Stimulated activated CD8-positive, alpha-beta memory T cell treated with anti-CD3 and anti-CD28 coated beads, Interleukin-12 subunit alpha, Interleukin-12 subunit beta, amount 100 ng/mL, for 24 hours (primary cell): ENCODE measurements at regions not wholly inside any gene's neighbourhood (a gene's known extent, or its start where the extent isn't known, plus 50 kb on each side); places are given as distances from the start of the nearest gene placed in this dataset.

Experiments
- DNase-seq: peaks from one replicate; pipeline ENCODE4 v3.0.0-alpha.2; 2020; ENCODE audit errors: extremely low read depth

DNA sequence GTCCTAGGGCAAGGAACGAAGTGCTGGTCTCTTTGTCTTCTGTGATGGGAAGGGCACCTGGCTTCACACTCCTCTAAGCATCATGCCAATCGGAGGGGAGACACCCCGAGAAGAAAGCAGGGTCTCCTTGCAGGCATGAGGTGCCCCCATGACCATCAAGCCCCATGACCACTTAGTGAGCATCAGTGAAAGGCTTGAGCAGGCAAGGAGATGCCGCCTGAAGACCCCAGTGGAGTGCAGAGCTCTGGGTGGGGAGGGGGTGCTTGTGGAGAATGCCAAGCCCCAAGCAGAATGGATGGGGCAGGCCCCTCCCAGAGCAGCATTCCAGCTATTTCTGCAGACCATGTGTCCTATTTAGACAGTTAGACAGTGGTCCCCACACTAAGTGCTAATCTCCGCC, 232.7 kb upstream of the TNRC6C start:
- DNase-seq, result no peak

DNA sequence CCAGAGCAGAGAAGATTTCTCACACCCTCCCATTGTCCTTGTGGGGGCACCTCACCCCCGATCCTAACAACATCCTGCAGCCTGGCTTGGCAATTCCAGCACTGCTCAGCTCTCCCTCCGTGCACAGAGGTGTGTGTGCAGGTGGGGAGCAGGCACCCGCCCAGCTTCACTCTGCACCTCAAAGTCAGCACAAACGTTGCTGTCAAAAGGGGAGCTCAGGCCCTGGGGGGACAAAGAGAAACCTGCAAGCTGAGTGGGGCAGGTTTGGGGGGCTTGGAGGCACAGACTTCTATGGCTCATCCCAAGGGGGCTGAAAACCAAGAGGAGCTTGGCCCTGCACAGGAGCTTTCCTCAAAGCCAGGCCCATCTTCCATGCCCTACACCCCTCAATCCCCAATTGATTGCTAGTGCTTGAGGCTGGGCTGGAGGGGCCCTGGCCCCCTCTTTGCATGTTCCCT, 231.9 kb upstream of the TNRC6C start:
- DNase-seq, result no peak

DNA sequence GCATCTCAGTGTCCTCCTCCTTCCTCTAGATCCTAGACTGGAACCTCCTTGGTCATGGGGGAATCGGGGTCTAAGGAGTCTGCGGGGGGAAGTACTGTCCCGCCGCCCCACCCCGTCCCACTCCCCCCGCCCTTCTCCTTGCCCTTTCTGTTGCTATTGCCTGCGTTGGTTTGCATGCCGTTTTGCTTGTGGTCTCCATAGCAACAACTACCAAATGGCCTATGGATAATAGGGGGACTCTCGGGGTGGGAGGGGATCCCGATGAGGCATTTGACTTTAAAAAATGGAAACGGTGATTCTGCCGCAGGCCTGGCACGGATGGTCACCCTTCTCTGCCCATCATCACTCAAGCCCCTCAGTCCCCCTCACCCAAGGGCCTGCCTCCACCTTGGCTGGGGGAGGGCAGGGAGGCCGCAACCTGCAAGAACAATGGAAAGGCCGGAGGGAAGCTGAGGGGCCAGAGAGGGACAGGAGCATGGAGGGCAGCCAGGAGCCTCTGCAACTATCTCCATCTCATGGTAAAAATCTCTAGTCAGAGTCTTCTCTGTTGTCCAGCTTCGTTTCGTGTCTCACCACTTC, 231.4 kb upstream of the TNRC6C start:
- DNase-seq, result no peak

DNA sequence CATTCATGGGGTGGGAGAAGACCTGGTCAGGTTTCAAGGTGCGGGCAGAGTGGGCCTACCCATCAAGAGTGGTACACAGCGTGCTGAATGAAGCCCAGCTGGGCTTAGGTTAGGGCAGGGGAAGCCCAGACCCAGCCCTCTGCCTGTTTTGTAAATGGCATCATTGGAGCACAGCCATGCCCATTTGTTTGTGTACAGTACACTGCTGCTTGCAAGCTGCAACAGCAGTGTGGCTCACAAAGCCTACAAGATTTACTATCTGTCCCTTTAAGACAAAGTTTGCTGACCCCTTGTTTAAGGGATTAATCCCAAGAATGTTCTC, 230.1 kb upstream of the TNRC6C start:
- DNase-seq, result no peak

DNA sequence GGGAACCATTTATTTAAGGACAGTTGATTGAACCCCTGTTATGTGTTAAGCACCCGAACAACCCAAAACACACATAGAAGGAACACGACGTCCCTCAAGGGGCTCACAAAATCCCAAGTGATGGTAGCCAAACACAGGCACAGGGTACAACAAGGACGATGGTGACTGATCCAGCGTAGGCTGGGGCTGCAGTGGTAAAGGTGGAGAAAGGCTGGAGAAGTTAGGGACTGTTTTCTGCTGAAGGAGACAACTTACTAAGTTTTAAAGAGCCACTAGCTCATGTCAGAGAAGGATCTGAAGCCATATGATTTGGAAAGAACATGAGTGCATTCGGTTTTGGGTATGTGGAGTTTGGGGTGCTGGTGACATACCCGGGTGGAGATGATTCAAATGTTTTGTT, 229.6 kb upstream of the TNRC6C start:
- DNase-seq, result no peak

DNA sequence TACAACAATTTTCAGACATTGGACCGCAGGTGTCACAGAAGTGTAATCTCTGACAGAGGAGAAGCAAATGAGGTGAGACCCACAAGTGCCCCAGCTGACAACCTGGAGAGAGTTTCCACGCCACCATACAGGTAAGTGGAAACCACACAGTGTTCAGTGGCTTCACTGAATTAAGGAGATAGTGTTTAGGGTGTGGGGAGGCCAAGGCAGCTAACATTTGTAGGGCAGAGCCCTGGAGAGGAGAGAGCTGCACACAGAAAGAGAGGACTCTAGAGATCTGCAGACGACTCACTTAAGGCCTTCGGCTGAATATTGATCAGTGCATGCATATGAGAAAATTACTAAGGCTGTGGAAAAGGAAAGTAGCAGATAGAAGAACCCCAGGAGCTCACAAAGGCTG, 228.9 kb upstream of the TNRC6C start:
- no peak for DNase-seq

DNA sequence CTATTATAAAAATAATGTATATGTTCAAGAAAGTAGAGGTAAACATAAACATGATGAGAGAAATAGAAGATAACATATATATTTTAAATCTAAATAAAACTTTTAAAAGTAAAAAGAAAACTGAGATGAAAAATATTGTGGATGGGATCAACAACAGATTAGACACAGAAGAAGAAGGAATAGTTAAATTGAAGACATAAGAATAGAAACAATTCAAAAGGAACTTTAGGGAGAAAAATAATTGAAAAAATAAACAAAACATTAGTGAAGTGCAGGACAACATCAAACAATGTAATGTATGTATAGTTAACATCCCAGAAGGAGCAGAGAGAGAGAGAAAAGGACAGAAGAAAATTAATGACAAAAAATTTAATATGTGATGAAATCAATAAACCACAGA, 228.1 kb upstream of the TNRC6C start:
- no peak for DNase-seq

DNA sequence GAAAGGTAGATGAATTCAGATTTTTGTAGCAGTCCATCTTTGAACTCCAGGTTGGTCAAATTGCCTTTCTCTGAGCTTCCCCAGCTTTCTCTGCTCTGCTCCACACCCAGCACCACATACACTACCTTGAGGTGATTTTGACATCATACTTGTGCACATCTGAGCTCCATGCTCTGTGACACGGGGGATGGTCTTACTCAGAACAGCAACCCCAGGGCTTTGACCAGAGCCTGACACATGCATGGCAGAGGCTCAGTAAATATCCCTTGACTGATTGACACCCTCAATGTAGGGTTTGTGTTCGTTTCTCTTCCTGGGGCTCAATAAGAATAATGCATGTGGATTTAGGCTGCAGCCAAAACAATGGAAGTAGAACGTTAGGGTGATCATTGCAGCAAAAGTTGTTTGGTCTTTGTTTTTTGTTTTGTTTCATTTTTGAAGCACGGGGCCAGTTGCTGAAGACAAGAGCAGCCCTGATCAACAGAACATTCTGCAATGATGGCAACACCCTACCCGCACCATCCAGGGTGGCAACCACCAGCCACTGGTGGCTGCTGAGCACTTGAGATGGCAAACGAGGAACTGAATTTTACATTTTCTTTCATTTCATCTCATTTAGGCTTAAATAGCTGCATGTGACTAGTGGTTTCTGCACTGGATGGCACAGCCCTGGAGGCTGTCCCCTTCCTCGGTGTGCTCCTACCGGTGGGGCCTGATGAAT, 224.8 kb upstream of the TNRC6C start:
- DNase-seq, result no peak

DNA sequence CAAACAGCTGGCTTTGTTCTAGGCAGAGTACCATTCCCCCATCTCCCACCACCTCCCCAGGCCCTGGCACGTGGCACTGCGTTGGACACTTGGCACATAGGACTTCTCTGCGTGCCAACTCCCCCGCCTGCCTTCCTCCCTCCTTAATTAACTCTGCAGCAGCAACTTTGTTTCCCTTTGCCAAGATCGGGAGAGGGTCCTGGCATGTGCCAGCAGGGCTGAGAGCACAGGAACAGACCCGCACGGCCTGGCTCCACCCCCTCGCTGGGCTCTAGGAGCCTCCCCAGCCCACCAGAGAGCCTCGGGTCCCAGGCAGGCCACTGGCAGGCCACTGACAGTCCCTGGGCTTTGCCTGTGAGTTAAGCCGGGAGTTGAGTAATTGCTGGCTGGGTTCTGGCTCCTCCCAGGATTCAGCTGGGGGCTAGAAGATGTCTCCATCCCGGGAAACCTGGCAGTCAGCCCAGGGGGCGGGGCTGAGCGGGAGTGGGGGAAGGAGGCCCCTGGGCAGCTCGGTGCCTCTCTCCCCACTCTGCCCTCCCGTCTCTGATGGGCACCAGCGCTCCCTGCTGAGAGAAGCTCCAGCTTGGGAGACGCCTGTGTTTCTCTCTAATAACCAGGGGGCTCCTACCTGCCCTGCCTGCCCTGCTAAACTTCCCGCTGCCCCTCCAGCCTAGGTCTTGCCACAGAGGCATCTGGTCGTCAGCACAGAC, 224.0 kb upstream of the TNRC6C start:
- DNase-seq, result no peak

DNA sequence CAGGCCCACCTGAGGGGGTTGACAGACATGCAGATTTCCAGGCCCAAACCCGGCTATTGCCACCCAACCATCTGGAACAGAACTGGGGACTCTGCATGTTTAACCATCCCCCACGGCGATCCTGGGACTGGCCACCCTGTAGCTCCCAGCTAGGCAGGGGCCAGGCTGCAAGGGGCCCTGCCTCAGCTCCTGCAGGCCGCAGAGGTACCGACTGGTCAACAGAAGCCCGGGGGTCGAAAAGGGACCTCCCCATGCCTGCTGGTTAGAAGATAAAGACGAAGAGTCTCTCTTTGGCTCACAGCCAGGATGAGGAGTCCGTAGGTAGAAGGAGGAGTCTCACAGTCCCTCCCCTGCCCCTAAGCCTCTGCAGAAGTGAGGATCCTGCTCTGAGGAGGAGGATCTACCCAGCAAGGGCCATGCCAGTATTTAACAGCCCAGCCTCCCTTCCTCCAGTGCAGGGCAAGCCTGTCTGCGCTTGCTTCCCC, 223.4 kb upstream of the TNRC6C start:
- DNase-seq, result no peak

DNA sequence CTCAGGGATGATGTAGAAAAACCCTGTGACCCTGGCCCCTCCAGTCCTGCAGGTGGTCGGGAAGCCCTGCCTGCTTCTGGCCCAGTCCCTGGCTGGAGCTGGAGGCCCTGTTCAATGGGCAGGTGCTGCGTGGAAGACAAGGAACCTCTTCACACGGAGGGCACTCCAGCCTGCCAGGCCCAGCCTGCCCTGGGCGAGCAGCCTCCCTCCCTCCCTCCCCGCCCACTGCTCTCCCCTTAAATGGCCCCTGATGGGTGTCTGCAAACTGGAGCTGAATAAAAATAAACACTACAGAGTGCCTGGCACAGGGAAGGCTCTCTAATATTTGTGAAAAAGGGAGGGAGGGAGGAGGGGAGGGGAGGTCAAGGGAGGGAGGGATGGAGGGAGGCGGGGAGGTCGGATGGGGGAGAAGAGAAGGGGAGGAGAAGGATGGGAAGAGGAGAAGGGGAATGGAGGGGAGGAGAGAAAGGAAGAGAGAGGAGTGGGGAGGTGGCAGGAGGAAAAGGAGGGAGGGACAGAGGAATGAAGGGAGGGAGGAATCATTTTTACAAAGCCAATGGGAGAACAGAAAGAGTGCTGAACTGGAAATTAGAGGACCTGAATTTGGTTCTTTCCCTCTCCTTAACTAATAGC, 222.8 kb upstream of the TNRC6C start:
- DNase-seq, result no peak

DNA sequence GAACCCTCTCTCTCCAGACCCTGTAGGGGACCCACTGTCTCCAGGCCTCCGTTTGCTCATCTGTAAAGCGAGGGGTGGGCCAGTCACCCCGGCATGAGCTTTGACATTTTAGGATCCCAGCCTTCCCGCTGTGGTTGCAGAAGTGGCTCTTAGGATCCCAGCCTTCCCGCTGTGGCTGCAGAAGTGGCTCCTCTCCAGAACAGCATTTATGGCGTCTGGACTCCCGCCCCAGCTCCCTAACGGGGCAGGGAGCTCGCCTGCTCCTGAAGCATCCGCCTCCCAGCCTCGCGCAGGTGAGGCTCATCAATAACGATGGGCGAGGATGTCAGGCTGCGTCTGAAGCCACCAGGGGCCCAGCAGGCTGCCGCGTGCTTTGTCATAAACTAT, 222.3 kb upstream of the TNRC6C start:
- DNase-seq, result no peak

DNA sequence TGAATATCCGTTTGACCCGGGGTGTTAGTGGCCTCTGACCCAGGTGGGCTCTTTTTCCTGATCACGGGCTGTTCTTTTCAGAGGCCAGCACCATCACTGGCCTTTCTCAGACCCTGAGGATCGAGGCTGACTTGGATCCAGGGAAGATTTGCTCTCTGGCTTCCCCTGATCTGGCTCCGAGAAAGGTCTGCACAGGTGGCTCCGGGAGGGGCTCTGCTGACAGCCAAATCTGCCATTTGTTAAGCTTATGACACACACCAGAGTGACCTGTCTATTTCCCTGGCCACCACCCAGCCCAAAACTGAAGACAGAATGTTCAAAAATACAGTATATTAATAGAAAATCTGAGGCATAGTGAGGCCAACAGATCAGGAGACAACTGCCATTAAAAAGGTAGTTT, 221.8 kb upstream of the TNRC6C start:
- no peak for DNase-seq

DNA sequence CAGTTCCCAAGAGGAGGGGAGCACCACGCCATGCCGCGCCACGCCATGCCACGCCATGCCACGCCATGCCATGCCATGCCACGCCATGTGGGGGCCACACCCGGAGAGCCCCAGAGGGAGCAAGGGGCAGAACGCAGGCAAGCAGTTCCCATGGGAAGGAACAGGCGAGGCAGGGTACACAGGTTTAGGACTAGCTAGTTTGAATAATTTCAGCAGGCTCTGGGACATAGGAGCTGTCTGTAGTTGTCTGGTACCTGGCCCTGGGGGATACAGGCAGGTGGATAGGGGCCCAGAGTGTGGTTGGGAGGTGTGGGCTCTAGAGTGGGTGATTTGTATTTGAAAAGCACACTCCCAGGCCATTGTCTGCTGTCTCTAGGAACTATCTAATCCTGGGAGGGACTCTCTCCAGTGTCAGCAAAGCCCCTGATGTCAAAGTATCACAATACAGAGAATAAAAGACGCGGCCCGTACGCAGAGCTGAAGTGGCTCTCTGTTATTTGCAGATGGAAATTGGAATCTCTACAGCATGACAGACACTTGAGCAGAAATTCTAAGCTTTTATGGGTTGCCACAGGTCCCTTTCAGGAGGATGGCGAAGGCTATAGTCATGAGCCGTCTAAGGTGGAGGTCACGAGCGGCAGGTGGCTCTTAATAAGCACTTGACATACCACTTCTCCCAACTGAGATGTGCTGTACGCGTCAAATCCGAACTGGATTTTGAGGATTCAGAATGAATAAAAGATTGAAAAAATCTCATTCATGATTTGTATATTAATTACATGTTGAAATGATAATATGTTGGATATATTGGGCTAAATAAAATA, 220.8 kb upstream of the TNRC6C start:
- DNase-seq, result no peak

DNA sequence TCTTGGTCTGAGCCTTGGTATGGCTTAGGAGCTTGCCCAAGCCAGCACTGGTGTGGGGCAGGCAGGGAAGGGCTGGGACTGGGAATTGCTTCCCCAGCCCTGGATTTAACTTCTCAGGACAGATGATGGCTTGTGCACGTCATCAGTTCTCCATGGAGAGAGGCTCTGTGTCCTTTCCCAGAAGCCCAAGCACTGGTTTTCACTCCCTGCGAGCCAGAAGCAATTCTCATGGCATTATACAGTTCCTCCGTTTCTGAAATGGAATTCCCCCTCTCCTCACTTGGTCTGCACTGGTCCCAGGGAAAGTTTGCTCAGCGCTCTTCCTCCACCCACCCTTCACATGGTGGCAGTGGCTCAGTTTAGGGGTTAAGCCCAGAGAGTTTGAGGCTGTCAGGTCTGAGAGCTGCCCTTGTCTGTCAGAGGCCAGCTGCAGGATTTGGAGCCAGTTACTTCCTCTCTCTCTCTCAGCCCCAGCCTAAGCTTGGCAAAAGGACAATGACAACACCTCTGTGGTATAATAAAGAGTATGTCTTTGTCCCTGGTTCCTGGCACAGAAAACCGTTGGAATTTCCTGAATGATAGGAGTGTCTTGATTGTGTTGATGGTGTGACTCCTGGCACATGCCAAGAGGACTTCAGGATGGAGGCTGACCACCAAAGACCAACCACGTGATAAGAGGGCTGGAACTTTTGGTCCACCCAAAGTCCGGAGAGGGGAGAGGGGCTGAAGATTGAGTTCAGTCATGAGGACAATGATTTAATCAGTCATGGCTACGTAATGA, 219.6 kb upstream of the TNRC6C start:
- no peak for DNase-seq

DNA sequence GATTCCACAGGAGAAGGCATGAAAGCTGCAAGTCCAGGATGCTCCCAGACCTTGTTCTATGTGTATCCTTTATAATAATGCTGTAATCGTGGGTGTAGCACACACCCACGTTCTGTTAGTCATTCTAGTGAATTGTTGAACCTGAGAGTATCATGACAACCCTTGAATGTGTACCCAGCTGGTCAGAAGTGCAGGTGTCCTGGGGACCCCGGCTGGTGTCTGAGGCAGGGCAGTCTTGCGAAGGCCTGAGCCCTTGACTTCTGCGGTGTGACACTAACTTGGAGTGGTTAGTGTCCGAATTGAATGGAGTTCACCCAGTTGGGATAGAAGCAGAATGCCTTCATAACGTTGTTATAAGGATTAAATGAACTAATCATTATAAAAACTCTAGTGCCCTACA, 218.0 kb upstream of the TNRC6C start:
- DNase-seq, result no peak

DNA sequence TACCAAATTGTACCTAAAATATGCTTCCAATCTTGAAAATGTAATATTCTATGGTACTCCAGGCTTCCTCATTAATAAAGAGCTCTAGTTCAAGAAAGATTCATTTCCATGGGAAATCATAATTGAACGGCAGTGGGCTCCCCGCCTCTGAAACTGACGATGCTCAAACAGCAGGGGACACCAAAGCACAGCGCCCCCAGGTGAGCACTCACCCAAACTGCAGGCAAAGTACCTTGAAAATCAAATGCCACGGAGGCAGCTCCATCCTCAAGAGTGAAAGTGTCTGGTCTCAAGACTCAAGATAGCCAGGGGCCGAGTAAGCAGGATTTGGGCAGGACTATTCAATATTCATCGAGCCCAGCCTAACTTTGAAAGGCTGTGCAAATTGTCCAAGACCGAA, 217.4 kb upstream of the TNRC6C start:
- no peak for DNase-seq

DNA sequence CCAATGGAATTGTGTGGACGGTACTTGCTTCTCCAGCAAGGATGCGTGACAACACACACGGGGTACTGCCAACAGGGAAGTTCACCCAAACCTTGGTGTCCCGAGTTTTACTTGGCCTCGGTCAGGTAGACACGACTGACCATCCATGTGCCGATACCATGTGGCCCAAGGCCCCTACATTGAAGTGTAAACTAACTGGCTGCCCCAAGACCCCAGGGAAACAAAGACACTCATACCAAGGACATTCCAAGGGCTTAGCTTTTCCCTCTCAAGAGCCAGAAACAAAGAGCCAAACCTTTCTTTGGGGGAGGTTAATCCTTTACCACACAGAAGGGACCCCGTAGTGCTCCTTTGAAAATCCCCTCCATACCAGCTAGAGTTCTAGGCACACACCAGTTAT, 215.9 kb upstream of the TNRC6C start:
- no peak for DNase-seq

DNA sequence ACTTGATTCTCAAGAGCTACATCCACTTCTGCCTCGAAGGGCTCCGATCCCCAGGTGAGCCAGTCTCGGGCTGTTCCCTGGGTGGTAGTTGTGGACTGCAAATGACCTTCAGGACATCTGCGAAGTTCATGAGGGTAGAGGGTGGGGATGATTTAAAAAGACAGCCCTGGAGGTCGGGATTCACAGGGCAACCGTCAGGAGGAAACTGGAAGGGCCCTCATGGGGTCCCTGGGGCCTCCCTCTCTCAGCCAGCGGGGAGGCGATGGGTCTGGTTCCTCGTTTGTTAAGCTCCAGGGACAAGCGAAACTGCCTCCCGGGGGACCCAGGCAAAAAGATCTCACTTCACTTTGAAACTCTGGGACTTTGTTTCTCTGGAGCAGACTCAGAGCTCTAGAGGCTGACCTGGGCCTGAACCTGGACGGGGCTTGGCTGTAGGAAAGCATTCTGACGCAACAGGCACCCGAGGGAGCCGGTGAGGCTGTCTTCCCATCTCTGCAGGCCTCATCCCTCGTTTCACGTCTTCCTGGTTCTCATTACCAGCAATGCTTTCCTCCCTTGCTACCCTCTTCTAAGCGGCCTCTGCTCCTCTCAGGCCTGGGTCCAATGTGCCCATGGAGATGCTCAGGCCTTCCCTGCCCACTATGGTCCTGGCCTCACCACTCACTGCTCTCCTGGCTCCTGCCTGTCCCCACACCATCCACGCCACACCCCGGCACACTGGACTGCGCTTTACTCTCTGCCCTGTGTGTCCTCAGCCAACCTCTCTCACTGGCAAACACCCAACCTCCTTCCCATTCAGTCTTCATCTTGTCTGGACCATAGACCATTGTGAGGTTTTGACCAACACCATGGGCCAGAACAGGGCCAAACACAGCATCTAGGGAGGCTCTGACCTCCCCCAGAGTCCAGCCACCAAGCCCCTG, 214.2 kb upstream of the TNRC6C start:
- DNase-seq, result no peak

DNA sequence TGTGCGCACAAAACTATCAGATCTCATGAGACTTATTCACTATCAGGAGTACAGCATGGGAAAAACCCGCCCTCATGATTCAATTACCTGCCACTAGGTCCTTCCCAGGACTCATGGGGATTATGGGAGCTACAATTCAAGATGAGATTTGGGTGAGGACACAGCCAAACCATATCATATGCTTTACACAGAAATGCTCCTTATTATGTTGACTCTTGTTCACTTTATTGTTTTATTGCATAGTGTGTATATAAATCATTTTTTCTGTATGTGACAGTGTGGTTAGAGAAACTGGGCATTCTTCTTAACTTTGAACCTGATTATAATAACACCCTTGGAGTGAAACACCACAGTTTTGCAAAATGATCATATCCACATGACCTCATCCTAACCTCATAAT, 212.8 kb upstream of the TNRC6C start:
- no peak for DNase-seq
